ENCODE measurements at regions not wholly inside any gene's neighbourhood (a gene's known extent, or its start where the extent isn't known, plus 50 kb on each side); places are given as distances from the start of the nearest gene placed in this dataset.

DNA sequence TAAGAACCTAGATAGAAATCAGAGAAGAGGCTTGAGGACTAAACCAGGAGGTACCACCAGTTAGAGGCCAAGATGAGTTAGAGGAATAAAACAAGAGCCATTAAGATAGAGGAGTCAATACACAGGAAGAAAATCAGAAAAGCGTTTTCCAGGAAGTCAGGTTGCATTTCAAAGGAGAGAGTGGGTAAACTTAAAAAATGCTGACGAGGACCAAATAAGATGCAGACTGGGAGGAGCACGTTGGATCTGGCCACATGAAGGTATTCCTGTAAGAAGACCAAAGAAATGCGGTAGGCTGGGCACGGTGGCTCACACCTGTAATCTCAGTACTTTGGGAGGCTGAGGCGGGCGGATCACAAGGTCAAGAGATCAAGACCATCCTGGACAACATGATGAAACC lies 533.1 kb upstream of the TENM3 start:
- intact Hi-C loops (cut with DNase I), result no loop called here
- DNase-seq (ENCODE audit: low spot score), result no peak

DNA sequence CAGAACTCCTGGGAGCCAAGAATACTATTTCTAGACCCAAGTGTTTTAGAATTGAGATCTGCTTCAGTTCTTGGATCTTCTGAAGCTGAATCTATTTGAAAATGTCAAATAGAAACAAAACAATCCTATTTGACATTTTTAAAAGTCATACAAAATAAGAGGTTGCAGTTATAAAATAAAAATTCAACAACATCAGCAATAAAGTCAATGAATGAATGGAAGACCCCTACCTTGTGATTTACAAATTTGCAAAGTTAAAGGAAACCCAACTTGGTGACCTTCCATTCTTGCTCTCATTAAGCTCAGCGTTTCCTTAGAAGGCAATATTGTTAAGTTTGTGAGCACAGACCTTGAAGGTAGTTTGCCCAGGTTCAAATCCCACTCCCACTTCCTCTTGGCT lies 531.8 kb upstream of the TENM3 start:
- no peak for DNase-seq (ENCODE audit: low spot score)
- intact Hi-C loops (cut with DNase I), result no loop called here

DNA sequence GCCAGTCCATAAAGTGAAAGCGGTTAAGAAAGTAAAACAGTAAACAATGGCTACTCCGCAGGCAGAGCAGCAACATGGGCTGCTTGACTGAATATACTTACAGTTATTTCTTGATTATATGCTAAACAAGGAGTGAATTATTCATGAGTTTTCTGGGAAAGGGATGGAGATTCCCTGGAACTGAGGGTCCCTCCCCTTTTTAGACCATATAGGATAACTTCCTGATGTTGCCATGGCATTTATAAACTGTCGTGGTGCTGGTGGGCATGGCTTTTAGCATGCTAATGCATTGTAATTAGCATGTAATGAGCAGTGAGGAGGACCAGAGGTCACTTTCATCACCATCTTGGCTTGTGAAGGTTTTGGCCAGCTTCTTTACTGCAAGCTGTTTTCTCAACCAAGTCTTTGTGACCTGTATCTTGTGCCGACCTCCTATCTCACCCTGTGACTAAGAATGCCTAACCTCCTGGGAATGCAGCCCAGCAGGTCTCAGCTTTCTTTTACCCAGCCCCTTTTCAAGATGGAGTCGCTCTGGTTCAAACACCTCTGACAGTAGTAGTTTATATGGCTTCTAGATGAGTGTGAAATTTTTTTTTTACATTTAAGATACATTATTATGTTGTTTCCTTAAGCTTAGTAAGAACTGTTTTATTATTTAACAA lies 514.8 kb upstream of the TENM3 start:
- intact Hi-C loops (cut with DNase I), result no loop called here
- DNase-seq (ENCODE audit: low spot score), result no peak

DNA sequence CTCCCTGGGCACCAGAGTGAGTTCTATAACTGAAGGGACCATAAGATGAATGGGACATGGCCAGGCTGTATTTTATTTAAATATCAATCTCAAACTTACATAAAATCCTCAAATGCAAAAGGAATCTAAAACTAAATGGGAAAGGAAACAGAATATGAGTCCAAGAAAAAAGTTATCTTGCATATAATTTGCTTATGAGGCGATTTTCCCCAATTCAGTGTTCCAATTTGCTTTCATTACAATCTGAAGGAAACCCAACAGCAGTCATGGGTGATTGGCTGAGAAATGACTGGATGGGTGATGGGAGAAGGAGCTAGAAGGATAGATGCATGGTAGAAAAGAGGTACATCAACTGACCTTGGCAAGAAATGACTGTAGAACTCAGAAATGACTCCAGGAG lies 511.3 kb upstream of the TENM3 start:
- intact Hi-C loops (cut with DNase I), result no loop called here
- no peak for DNase-seq (ENCODE audit: low spot score)

DNA sequence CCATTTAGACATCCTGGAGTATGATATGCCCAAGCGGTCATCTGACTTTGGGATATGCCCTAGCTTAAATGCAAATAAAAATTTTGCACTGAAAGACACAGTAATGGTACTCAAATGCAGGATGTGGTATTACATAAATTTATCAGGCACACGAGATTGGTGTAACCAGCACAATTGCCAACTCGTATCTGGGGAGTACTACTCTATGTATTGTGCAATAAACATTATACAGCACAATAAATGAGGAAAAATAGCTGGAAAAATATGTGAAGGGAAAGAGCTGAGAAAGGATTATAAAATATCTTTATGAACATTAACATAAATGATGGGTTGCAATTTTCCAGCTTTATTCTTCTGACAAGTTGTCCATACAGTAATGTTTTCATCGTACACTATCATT lies 505.5 kb upstream of the TENM3 start:
- no peak for DNase-seq (ENCODE audit: low spot score)
- intact Hi-C loops (cut with DNase I), result no loop called here

DNA sequence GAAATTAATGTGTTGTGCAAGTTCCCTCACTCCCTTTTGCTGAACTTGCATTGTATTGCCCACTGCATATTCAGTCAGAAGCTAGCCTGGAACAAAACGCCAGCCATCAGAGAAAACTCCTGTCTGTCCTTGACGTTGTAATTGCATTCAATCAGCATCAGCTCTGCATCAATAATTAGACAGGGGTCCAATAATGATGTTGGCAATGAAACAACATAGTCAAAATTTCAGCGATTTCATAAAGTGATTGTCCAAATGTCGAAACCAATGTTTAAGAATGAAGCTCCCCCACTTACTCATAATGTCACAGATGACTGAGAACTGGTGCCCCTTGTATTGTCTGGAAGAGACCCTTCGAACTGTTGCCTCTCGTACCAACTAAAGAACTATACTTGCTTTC lies 504.2 kb upstream of the TENM3 start:
- DNase-seq (ENCODE audit: low spot score), result no peak
- intact Hi-C loops (cut with DNase I), result no loop called here

DNA sequence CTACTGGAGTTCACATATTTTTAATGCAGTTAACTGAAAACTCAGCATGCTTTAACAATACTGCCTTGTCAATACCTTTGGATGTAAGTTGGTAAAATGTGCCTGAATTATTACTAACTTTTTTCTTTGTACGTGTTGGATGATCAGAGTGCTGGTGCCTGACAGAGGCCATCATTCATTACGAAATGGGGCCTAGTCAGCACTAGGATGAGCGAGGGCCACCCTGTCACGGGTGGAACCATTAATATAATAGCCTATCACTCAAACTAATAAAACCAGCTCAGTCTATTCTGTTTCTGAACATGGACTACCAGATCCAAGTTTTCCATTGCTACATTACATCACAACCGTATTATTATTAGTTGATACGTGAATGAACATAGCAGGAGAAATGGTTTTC lies 501.7 kb upstream of the TENM3 start:
- intact Hi-C loops (cut with DNase I), result no loop called here
- DNase-seq (ENCODE audit: low spot score), result no peak

DNA sequence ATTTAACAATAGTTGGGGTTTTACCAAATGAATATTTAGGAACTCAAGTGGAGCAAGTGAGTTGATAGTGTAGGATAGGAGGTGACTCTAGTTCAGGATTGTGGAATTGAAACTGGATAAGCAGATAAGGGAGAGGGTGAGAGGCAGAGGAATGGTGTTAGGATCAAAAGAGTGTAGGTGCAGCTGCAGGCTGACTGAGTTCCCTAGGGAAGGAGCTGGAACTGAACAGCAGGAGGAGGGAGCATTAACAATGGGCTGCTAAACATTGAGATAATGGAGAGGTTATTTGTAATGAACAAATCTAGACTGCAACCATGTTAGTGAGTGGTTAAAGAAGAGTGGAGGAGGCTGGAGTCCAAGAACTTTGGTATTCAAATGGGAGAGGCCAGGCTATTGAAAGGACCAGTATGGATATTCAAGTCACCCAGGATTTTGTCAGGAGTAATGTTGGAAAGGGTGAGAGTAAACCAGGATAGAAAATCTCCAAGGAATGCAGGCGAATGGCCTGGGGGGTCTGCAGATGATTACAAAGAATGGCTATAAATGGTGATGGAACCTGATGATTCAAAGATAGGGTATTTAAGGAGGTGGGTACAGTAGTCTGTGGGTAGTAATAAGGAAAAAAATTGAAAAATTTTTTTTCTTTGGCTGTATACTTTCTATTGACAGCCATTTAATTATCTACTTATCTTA lies 497.1 kb upstream of the TENM3 start:
- DNase-seq (ENCODE audit: low spot score), result no peak
- intact Hi-C loops (cut with DNase I), result no loop called here

DNA sequence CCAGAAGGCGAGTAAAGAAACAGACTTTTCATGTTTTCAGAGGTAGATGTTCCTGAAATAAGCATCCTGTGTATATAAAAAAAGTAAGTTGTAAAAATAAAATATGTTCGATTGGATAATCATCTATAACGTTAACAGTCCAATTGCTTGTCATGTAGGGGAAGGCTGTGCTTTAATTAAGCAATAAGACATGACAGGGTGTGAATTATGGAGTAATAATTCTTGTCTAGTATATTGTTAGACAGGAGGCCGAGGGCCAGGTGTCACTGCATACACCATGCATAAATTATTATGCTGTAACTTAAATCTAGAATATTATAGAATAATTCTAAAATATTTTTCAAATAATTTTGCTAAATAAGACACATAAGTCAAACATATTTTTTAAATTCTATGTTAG lies 494.6 kb upstream of the TENM3 start:
- intact Hi-C loops (cut with DNase I), result no loop called here
- no peak for DNase-seq (ENCODE audit: low spot score)

DNA sequence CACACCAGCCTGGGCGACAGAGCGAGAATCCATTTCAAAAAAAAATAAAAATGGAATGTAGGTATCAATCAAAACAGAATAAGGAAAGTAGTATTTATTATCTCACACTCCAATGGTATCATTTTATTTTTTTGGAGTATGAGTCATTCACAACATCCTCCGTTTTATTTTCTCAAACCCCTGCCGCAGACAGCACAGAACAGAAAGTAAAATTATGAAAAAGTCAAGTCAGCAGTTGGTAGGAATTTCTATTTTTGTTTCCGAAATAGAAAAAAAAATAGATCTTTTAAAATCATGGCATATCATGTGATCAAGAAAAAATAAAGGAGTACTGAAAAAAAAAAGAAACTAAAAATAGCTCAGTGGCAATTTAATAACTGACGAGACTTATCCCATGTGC lies 490.7 kb upstream of the TENM3 start:
- DNase-seq (ENCODE audit: low spot score), result no peak
- intact Hi-C loops (cut with DNase I), result no loop called here

DNA sequence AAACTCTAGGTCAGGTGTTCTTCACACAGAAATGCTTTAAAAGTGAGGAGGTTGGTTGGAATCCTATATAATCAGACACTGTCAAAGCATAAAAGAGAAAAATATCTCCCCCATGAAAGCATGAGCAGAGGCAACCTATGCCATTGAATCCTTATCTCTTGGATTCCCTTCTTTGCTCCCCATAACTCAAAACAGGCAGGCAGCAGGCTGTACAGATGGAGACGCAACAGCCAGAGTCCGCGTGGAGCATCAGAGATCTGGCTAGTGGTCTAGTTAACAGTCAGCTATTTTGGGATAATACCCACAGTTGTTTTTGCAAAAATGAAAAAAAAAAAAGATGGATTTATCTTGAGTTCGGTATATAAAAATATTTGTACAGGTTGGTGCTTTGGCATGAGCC lies 490.0 kb upstream of the TENM3 start:
- intact Hi-C loops (cut with DNase I), result no loop called here

DNA sequence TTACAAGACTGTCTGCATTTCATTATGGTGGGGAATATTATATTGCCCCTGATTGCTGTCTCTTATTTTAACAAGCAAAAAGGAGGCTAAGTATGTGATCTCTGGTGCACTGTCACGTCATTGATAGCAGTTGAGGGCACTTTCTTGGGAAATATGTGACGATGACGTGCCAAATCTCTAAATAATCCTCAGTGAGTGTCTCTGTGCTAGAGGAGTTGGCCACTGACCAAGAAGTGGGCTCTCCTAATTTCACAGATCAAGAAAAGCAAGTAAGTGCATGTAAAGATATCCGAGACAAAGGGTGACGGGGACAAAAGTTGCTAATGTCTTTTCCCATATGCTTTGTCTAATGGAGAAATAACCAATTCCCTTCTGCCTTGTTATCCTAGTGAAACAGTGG lies 487.4 kb upstream of the TENM3 start:
- intact Hi-C loops (cut with DNase I), result loop anchor here in 1 of 2 donors (1.0 kb wide), 1 partner anchor 16 kb away; no protein-coding TSS in a partner anchor
- DNase-seq (ENCODE audit: low spot score), result no peak

More for the DNA sequence above, 490.0 kb upstream of the TENM3 start:
- DNase-seq (ENCODE audit: low spot score), result no peak

DNA sequence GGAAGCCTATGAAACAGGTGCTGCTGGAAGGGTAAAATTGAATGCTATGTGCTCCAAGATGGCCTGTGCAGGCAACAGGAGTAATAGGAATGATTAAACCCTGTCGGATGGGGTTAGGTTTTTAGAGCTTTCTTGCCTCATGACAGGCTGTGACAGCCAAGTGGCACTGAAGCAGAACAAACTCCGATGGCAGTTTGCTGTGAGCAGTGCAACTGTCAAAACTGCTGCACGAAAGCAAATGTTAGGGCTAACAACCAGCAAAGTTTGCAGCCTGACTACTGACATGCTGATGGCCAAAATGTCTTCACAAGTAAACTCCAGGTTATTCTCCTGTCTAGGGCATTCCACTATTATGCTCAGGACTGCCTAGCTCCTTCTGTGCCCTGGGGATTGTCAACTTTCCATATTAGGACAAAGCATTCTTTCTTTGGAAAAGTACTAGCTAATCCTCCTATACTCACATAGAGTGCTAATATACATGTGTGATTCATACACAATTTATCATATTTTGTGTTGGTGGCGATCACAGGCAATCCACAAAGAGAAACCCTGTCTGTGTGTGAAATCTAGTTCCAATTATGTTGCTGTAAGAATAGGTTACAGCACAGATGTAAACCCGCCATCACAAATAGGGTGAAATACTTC lies 486.6 kb upstream of the TENM3 start:
- DNase-seq (ENCODE audit: low spot score), result no peak
- intact Hi-C loops (cut with DNase I), result loop anchor here in 1 of 2 donors (1.0 kb wide), 1 partner anchor 16 kb away; no protein-coding TSS in a partner anchor

DNA sequence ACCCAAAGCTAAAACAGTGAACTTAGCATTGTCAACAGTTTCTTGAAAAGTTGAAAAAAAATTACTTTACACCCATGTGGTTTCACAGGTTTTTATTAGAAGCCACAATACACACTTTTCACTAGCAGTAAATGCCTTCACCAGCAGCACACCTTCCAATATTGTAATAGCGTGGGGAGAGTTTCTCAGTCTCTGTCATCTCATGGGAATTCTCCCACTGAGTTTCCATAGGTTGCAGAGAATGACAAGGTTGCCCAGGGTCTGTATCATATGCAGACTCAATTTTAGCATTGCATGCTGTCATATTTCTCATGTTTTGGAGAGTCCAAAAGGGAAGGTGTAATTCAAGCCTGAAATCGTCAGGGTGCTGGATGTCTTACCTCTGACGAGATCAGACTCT lies 486.1 kb upstream of the TENM3 start:
- no peak for DNase-seq (ENCODE audit: low spot score)
- intact Hi-C loops (cut with DNase I), result no loop called here

DNA sequence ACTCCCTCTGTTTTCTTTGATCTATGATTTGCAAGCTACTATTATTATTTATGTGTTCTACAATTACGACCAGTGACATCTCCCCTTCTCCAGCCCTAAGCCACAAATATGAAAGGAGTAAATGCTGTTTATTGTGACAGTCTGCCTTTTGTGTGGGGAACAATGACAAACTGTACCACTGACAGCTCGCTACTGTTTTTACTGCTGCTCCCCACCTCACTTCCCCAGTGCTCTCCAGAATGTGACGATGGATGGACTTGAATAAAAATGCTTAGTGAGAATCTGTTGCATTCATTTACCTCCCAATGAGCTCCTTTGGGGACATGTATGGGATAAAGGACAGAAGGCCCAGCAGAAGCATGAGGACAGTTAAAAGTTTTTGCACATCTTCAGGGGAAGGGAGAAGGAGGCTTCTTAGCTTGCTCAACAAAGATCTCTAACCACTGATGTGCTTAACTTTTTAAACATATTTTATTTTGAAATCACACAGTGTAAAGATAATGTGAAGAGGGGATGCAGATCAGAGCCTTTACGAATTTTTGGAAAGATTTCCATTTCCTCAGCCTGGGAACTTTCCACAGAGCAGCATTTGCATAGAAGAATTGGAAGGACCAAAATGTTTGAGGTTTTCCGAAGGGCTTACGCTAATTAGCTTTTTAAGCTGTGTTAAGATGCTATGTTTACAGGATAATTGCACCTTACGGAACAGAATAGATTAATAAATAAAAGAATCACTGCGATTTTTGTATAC lies 485.1 kb upstream of the TENM3 start:
- intact Hi-C loops (cut with DNase I), result no loop called here
- no peak for DNase-seq (ENCODE audit: low spot score)

DNA sequence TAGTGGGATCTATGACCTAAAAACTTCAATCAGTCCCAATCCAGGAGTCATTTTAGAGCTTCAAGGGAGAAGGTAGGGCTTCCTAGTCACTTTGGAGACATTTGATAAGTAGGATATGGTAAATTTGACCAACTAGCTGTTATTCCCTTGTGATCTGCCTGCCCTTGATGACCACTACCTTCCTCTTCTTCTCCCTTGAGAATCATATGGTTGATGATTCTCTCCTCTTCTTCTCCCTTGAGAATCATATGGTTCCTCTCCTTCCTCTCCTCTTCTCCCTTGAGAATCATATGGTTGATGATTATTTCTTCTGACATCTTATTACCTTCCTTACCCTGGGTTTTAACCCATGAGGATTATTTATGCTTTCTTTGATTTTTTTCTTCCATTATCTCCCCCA lies 482.6 kb upstream of the TENM3 start:
- intact Hi-C loops (cut with DNase I), result no loop called here
- DNase-seq (ENCODE audit: low spot score), result no peak

DNA sequence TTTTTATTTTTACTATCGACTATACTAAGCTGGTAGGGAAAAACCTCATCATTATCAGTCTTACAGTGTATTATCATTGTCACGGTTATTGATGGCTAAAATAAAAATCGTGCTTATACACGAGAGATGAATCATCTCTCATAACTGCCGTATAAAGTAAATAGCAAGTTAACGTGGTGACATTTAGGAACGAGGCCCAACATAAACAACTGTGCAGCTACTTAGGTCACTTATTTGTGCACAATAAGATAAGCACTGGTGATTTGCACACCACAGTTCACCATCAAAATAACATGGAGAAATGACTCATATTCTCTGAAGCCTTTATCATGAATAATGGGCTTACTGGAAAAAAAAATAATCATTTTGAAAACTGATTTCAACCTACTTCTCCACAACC lies 482.0 kb upstream of the TENM3 start:
- intact Hi-C loops (cut with DNase I), result no loop called here
- DNase-seq (ENCODE audit: low spot score), result no peak

DNA sequence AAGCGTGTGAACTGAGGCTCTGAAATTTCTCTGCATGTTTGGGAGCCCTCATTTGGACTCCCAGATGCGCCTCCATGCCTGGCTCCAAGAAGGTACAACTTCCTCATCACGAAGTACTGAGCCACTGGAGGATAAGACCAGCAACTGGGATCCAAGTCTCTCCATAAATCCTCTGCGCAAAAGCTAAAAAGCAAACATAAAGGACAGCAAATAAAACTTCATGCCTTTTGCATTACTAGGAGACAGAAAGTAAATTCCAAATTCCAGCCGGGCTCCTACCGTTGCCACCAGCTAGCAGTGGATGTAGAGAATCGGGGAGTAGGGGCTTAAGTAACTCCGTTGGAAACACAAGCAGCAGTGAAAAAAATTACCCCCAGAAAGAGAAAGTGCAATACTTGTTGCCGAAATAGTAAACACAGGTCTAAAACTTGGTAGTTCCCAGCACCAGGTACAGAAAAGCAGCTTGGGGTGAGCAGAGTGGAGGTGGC lies 477.1 kb upstream of the TENM3 start:
- intact Hi-C loops (cut with DNase I), result no loop called here
- DNase-seq (ENCODE audit: low spot score), result no peak

DNA sequence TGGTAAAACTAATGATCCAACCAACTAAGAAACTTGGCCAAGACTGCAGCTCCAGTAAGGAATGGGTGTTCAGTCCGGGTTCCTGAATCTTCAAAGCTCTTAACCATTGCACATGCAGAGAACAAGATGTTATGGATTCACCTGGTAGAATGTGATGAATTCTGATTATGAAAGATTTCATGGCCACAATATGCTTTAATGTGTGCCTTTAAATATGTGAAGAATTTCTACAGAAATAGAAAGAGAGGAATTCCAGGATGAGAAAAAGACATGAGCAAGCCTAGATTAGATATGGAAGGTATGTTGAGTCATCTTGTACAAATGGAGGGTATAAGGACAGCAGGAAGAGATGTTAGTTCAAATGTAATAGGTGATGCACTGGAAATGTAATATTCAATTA lies 472.2 kb upstream of the TENM3 start:
- intact Hi-C loops (cut with DNase I), result no loop called here
- no peak for DNase-seq (ENCODE audit: low spot score)

DNA sequence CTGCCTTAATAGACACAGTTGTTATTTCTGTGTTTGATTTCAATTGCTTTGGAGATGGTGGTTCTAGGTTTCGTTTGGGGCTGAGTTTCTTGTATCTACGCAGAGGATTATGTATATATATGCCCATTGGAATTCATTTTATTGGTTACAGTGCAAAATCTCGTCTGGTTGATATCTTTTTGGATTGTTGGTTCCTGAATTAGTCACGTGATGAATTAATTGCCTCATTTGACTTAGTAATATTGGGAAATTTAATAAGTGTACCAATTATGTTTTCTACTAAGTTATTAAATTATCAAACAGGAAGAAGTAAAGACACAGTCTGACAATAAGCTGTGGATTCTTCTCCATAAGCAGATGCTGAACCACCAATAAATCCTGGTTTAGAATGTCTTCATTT lies 467.9 kb upstream of the TENM3 start:
- intact Hi-C loops (cut with DNase I), result no loop called here
- no peak for DNase-seq (ENCODE audit: low spot score)

Measured in posterior vena cava (tissue), 2 donors.